ENCODE measurements at regions not wholly inside any gene's neighbourhood (a gene's known extent, or its start where the extent isn't known, plus 50 kb on each side); places are given as distances from the start of the nearest gene placed in this dataset.

DNA sequence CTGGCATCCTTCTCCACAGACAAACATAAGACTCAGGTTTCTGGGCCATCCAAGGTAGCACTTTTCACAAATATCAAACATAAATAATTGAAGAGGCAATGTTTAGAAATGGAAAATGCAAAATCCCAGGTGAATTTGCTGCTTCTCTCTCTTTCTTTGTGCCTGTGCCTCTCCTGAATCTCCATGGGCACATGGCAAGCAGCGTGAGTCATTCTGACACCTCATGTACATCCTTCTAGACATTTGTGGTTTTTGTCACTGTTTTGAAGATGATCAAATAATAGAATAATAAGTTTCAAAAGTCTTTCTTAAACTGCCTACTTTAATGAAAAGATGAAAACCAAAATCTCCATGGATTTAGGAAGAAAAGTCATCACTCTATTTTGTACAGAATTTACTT lies 60.3 kb upstream of the RAB11FIP2 start:
- TF ChIP-seq BCOR (IDR thresholded peaks at IDR 0.05) (no peak), MTA2 (IDR thresholded peaks at IDR 0.05; ENCODE audit: low read depth) (no peak), EZH2 (IDR thresholded peaks at IDR 0.05; ENCODE audit: borderline replicate concordance, low read depth, low read length) (no peak), CSDE1 (IDR thresholded peaks at IDR 0.05) (no peak)
- TF ChIP-seq, protein P1, sequence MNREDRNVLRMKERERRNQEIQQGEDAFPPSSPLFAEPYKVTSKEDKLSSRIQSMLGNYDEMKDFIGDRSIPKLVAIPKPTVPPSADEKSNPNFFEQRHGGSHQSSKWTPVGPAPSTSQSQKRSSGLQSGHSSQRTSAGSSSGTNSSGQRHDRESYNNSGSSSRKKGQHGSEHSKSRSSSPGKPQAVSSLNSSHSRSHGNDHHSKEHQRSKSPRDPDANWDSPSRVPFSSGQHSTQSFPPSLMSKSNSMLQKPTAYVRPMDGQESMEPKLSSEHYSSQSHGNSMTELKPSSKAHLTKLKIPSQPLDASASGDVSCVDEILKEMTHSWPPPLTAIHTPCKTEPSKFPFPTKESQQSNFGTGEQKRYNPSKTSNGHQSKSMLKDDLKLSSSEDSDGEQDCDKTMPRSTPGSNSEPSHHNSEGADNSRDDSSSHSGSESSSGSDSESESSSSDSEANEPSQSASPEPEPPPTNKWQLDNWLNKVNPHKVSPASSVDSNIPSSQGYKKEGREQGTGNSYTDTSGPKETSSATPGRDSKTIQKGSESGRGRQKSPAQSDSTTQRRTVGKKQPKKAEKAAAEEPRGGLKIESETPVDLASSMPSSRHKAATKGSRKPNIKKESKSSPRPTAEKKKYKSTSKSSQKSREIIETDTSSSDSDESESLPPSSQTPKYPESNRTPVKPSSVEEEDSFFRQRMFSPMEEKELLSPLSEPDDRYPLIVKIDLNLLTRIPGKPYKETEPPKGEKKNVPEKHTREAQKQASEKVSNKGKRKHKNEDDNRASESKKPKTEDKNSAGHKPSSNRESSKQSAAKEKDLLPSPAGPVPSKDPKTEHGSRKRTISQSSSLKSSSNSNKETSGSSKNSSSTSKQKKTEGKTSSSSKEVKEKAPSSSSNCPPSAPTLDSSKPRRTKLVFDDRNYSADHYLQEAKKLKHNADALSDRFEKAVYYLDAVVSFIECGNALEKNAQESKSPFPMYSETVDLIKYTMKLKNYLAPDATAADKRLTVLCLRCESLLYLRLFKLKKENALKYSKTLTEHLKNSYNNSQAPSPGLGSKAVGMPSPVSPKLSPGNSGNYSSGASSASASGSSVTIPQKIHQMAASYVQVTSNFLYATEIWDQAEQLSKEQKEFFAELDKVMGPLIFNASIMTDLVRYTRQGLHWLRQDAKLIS (CRISPR knock-in tag; IDR thresholded peaks at IDR 0.05), result no peak
- TF ChIP-seq, protein P2, sequence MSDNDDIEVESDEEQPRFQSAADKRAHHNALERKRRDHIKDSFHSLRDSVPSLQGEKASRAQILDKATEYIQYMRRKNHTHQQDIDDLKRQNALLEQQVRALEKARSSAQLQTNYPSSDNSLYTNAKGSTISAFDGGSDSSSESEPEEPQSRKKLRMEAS (CRISPR knock-in tag; IDR thresholded peaks at IDR 0.05), result no peak
